ENCODE measurements at regions not wholly inside any gene's neighbourhood (a gene's known extent, or its start where the extent isn't known, plus 50 kb on each side); places are given as distances from the start of the nearest gene placed in this dataset.
"Not testable (repeated sequence)": the region's sequence is repeated elsewhere in the genome, so short reads cannot be mapped to it uniquely, and the experiment has no call there.

GRCh38 chr2:126952216-126952615 lies 53.5 kb downstream of the TEX51 start:
- CTCF ChIA-PET: no interaction called here
- no peak overlapping the region for H3K27ac ChIP-seq
- DNase-seq (ENCODE audit: low spot score): no peak
- no peak for TF ChIP-seq CTCF (conservative IDR thresholded peaks at IDR 0.05; ENCODE audit: low read depth)
- POLR2A ChIA-PET (ENCODE audit: low non-redundant PET): no interaction called here

GRCh38 chr2:126953483-126953882 lies 54.8 kb downstream of the TEX51 start:
- CTCF ChIA-PET: no interaction called here
- TF ChIP-seq CTCF (conservative IDR thresholded peaks at IDR 0.05; ENCODE audit: low read depth): no peak
- no peak for DNase-seq (ENCODE audit: low spot score)
- POLR2A ChIA-PET (ENCODE audit: low non-redundant PET): no interaction called here
- no peak overlapping the region for H3K27ac ChIP-seq

DNA sequence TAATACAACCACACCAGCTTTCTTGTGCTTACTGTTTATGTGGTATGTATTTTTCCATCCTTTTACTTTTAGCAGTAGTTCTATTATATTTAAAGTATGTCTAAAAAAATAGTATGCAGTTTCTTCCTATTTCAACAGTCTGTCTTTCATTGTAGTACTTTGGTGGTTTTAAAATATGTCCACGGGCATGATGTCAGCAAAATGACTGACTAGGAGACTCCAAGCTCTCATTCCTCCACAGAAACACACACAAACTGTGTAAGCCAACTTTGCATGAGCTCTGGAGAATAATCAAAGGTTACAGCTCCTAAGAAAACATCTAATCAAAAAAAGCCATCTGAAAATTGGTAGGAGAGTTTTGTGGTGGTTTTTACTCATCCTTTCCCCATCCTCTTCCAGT lies 56.1 kb downstream of the TEX51 start:
- ChIA-PET POLR2A (ENCODE audit: low non-redundant PET) (no interaction called here), CTCF (interaction anchor here (0.6 kb wide), 1 partner anchor 95 kb away, joined by 3 read pairs; no protein-coding TSS in a partner anchor)
- no peak for TF ChIP-seq CTCF (conservative IDR thresholded peaks at IDR 0.05; ENCODE audit: low read depth)
- DNase-seq (ENCODE audit: low spot score): no peak
- H3K27ac ChIP-seq: no peak overlapping the region

DNA sequence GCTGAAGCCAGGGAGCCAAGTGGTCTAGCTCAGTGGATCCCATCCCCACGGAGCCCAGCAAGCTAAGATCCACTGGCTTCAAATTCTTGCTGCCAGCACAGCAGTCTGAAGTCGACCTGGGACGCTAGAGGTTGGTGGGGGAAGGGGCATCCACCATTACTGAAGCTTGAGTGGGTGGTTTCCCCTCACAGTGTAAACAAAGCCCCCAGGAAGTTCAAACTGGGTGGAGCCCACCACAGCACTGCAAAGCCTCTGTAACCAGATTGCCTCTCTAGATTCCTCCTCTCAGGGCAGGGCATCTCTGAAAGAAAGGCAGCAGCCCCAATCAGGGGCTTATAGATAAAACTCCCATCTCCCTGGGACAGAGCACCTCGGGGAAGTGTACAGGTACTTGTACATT lies 58.1 kb downstream of the TEX51 start:
- DNase-seq (ENCODE audit: low spot score); POLR2A ChIA-PET (ENCODE audit: low non-redundant PET); H3K27ac ChIP-seq: not testable (repeated sequence)
- CTCF ChIA-PET: interaction anchor here (0.6 kb wide), 1 partner anchor 40 kb away, joined by 3 read pairs; no protein-coding TSS in a partner anchor

GRCh38 chr2:126963390-126963789 lies 64.7 kb downstream of the TEX51 start:
- POLR2A ChIA-PET (ENCODE audit: low non-redundant PET): no interaction called here
- no peak overlapping the region for H3K27ac ChIP-seq
- CTCF ChIA-PET: no interaction called here
- no peak for DNase-seq (ENCODE audit: low spot score)
- TF ChIP-seq CTCF (conservative IDR thresholded peaks at IDR 0.05; ENCODE audit: low read depth): no peak

DNA sequence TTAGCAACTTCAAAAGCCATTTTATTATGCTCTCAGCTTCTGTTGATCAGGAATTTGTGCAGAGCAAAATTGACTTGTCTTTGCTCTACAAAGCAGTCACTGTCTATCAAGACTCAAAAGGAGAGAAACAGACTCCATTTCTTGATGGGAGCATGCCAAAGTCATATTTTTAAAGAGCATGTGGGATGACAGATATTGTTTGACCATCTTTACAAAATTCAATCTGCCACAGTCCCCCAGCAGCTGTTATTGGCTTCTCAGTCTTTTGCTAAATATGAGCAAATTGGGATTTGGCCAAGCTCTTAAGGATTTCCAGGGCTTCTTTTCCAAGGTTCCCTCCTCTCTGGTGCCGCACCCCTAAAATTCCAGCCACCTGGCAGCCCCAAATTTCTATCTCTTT lies 67.9 kb downstream of the TEX51 start:
- ChIA-PET CTCF (no interaction called here), POLR2A (ENCODE audit: low non-redundant PET) (no interaction called here)
- no peak overlapping the region for H3K27ac ChIP-seq
- TF ChIP-seq CTCF (conservative IDR thresholded peaks at IDR 0.05; ENCODE audit: low read depth): no peak
- DNase-seq (ENCODE audit: low spot score): no peak

- no peak for DNase-seq (ENCODE audit: low spot score)
- POLR2A ChIA-PET (ENCODE audit: low non-redundant PET): no interaction called here
- TF ChIP-seq CTCF (conservative IDR thresholded peaks at IDR 0.05; ENCODE audit: low read depth): no peak
- H3K27ac ChIP-seq: no peak overlapping the region
- CTCF ChIA-PET: interaction anchor here (0.6 to 0.7 kb wide), 2 partner anchors 35 to 221 kb away, joined by 3 read pairs; no protein-coding TSS in a partner anchor
Measured at GRCh38 chr2:126970583-126970982, 71.9 kb downstream of the TEX51 start.

Measured in RWPE1 (cell line).